Tibial nerve (tissue), 4 donors: ENCODE measurements at regions not wholly inside any gene's neighbourhood (a gene's known extent, or its start where the extent isn't known, plus 50 kb on each side); places are given as distances from the start of the nearest gene placed in this dataset.

Source experiments
- DNase-seq, 2 donors: peaks; one replicate each; pipeline ENCODE4 v3.0.0-alpha.2; 2019; ENCODE audit warnings: low spot score in 2 of 2
- H3K27ac ChIP-seq, 4 donors: fragments of 200-600 bp; sonication (generic) in 3 of 4; one replicate each; pipeline ENCODE4 v1.5.1; 2017 to 2019; ENCODE audit warnings: mild to moderate bottlenecking in 1 of 4
- H3K27me3 ChIP-seq, 2 donors: fragments of 200-600 bp; sonication (generic) in 1 of 2; one replicate each; pipeline versions ENCODE4 v1.5.1 to v1.6.0; 2017 to 2019
- H3K36me3 ChIP-seq, 3 donors: fragments of 200-600 bp; sonication (generic); one replicate each; pipeline ENCODE4 v1.5.1; 2018 to 2019
- H3K4me1 ChIP-seq, 4 donors: fragments of 200-600 bp; sonication (generic) in 3 of 4; one replicate each; pipeline ENCODE4 v1.5.1; 2017 to 2019
- H3K4me3 ChIP-seq, 4 donors: fragments of 200-600 bp; sonication (generic) in 3 of 4; one replicate each; pipeline ENCODE4 v1.5.1; 2017 to 2019; ENCODE audit warnings: mild to moderate bottlenecking in 1 of 4, moderate library complexity in 1 of 4
- H3K9me3 ChIP-seq, 4 donors: fragments of 200-600 bp; sonication (generic) in 3 of 4; one replicate each; pipeline ENCODE4 v1.5.1; 2017 to 2019
- EP300 ChIP-seq, 2 donors: sonication (generic); formaldehyde crosslinking; IDR thresholded peaks; one replicate each; pipeline ENCODE4 v1.6.1; 2017; ENCODE audit warnings: antibody characterized with exemption in 2 of 2, mild to moderate bottlenecking in 1 of 2
- POLR2A ChIP-seq, 2 donors: fragments of 450-650 bp; IDR thresholded peaks; one replicate each; pipeline ENCODE4 v1.6.1; 2017; ENCODE audit warnings: antibody characterized with exemption in 2 of 2, mild to moderate bottlenecking in 2 of 2, moderate library complexity in 2 of 2
- WGBS, 2 donors: methylation state at CpG; one replicate each; pipeline ENCODE4 v1.1.5; 2018; 5-methylcytosine and 5-hydroxymethylcytosine counted together
- TF ChIP-seq, protein P1 (sequence below), 5 experiments: fragments of 200-600 bp in 3 of 5; fragments of 450-650 bp in 2 of 5; sonication (generic) in 3 of 5; IDR thresholded peaks; one replicate each; pipeline ENCODE4 v1.5.1; 2016 to 2019; ENCODE audit warnings: antibody characterized with exemption in 5 of 5, mild to moderate bottlenecking in 3 of 5, moderate library complexity in 2 of 5

DNA sequence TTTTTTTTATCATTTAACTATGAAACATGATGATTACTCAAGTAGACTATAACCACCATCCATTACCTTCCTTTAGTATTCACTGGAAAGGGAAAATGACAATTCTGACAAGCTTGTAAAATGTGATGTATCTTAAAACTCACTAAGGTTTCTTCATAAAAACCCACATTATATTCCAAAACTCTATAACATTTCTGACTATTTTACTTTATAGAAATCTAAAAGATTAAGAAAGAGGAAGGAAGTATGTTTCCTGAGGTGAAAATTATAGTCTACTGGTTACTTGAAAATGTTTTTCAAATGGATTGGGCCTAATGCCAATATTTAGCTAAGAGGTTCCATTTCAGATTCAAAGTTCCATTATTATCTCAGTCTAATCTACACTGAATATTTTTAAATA is 1982.2 kb upstream of the C9orf72 start:
- Histone ChIP-seq H3K9me3 (peaks cover 0 to 3% (median 0%) of the 10 kb centered on the region in 4 donors), H3K27ac (no peak overlapping the region), H3K4me3 (no peak overlapping the region), H3K36me3 (no peaks in the 10 kb centered on the region), H3K4me1 (no peaks in the 10 kb centered on the region), H3K27me3 (no peaks in the 10 kb centered on the region)
- DNase-seq, result no peak
- no peak for TF ChIP-seq POLR2A (IDR thresholded peaks at IDR 0.05)
- TF ChIP-seq EP300 (IDR thresholded peaks at IDR 0.05), result no peak
- TF ChIP-seq, protein P1, sequence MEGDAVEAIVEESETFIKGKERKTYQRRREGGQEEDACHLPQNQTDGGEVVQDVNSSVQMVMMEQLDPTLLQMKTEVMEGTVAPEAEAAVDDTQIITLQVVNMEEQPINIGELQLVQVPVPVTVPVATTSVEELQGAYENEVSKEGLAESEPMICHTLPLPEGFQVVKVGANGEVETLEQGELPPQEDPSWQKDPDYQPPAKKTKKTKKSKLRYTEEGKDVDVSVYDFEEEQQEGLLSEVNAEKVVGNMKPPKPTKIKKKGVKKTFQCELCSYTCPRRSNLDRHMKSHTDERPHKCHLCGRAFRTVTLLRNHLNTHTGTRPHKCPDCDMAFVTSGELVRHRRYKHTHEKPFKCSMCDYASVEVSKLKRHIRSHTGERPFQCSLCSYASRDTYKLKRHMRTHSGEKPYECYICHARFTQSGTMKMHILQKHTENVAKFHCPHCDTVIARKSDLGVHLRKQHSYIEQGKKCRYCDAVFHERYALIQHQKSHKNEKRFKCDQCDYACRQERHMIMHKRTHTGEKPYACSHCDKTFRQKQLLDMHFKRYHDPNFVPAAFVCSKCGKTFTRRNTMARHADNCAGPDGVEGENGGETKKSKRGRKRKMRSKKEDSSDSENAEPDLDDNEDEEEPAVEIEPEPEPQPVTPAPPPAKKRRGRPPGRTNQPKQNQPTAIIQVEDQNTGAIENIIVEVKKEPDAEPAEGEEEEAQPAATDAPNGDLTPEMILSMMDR (IDR thresholded peaks at IDR 0.05), result no peak

DNA sequence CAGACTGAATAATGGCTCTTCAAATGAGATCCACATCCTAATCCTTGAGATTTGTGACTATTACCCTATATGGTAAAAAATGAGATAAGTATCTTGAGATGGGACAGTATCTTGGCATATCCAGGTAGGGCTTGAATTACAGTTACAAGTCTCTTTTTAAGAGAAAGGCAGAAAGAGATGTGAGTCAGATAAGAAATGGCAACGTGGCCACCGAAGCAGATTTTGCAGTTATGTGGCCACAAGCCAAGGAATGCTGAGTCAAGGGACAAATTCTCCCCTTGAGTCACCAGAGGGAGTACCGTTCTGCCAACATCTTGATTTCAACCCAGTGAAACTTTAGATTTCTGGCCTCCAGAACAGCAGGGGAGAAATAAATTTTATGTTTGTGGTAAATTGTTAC is 1983.0 kb upstream of the C9orf72 start:
- Histone ChIP-seq H3K27me3 (no peaks in the 10 kb centered on the region), H3K4me1 (no peaks in the 10 kb centered on the region), H3K36me3 (no peaks in the 10 kb centered on the region), H3K27ac (no peak overlapping the region), H3K4me3 (no peak overlapping the region), H3K9me3 (peaks cover 0 to 3% (median 0%) of the 10 kb centered on the region in 4 donors)
- TF ChIP-seq EP300 (IDR thresholded peaks at IDR 0.05), result no peak
- TF ChIP-seq, protein P1 (IDR thresholded peaks at IDR 0.05), result no peak
- TF ChIP-seq POLR2A (IDR thresholded peaks at IDR 0.05), result no peak
- no peak for DNase-seq
- 24 to 38% methylated on average over 3 of the region's 3 CpGs for WGBS, 2 donors

- no peaks in the 10 kb centered on the region for H3K36me3 ChIP-seq
- TF ChIP-seq, protein P1 (IDR thresholded peaks at IDR 0.05), result no peak
- TF ChIP-seq EP300 (IDR thresholded peaks at IDR 0.05) (no peak), POLR2A (IDR thresholded peaks at IDR 0.05) (no peak)
- no peaks in the 10 kb centered on the region for H3K4me1 ChIP-seq
- no peaks in the 10 kb centered on the region for H3K27me3 ChIP-seq
- WGBS, 2 donors, result 77 to 79% methylated on average over 2 of the region's 2 CpGs
- no peak overlapping the region for H3K27ac ChIP-seq
- DNase-seq, result no peak
- no peak overlapping the region for H3K4me3 ChIP-seq
- peaks cover 0 to 3% (median 0%) of the 10 kb centered on the region in 4 donors for H3K9me3 ChIP-seq
These were observed 1983.5 kb upstream of the C9orf72 start for GRCh38 chr9:29556746-29557145.

- H3K4me1 ChIP-seq, result no peaks in the 10 kb centered on the region
- H3K9me3 ChIP-seq, result no peaks in the 10 kb centered on the region
- no peaks in the 10 kb centered on the region for H3K36me3 ChIP-seq
- TF ChIP-seq EP300 (IDR thresholded peaks at IDR 0.05), result no peak
- TF ChIP-seq, protein P1 (IDR thresholded peaks at IDR 0.05), result no peak
- TF ChIP-seq POLR2A (IDR thresholded peaks at IDR 0.05), result no peak
- H3K4me3 ChIP-seq, result no peak overlapping the region
- 23 to 37% methylated on average over 1 of the region's 1 CpG for WGBS, 2 donors
- no peak for DNase-seq
- H3K27me3 ChIP-seq, result no peaks in the 10 kb centered on the region
- no peak overlapping the region for H3K27ac ChIP-seq
These were observed 1991.3 kb upstream of the C9orf72 start for GRCh38 chr9:29564564-29564963.

- Histone ChIP-seq H3K4me1 (no peaks in the 10 kb centered on the region), H3K27ac (no peak overlapping the region), H3K9me3 (no peaks in the 10 kb centered on the region), H3K27me3 (no peaks in the 10 kb centered on the region), H3K36me3 (no peaks in the 10 kb centered on the region), H3K4me3 (no peak overlapping the region)
- TF ChIP-seq POLR2A (IDR thresholded peaks at IDR 0.05), result no peak
- TF ChIP-seq EP300 (IDR thresholded peaks at IDR 0.05), result no peak
- TF ChIP-seq, protein P1 (IDR thresholded peaks at IDR 0.05), result no peak
- 38 to 40% methylated on average over 1 of the region's 1 CpG for WGBS, 2 donors
- no peak for DNase-seq
These were observed 2001.9 kb upstream of the C9orf72 start for GRCh38 chr9:29575219-29575618.
